ENCODE measurements at regions not wholly inside any gene's neighbourhood (a gene's known extent, or its start where the extent isn't known, plus 50 kb on each side); places are given as distances from the start of the nearest gene placed in this dataset.

GRCh38 chr4:107253579-107254068, 217.5 kb upstream of the DKK2 start:
- Mint-ChIP-seq H3K27me3 (peaks cover 0 to 10% of the 10 kb centered on the region in 2 donors), H3K4me1 (no peaks in the 10 kb centered on the region), H3K27ac (no peak overlapping the region), H3K36me3 (no peaks in the 10 kb centered on the region), H3K4me3 (no peak overlapping the region), H3K9me3 (no peaks in the 10 kb centered on the region)
- ATAC-seq (replicated peaks in 1 of 4) (no peak), DNase-seq (no peak)
- WGBS (ENCODE audit: insufficient coverage) = no CpG with 5 or more reads among the region's 3 CpGs
- Histone ChIP-seq H3K27ac (ENCODE audit: low read length) (no peak overlapping the region), H3K4me3 (ENCODE audit: control insufficient read depth in 1 of 2, extremely low read depth in 1 of 2, low read length in 1 of 2) (no peak overlapping the region), H3K27me3 (replicated peaks in 1 of 2; ENCODE audit: control insufficient read depth in 2 of 2, extremely low read depth in 1 of 2, insufficient read depth in 2 of 2, low read length in 1 of 2) (no peaks in the 10 kb centered on the region), H3K4me1 (ENCODE audit: control insufficient read depth in 1 of 2, extremely low read depth in 1 of 2, insufficient read depth in 2 of 2, low read length in 2 of 2) (no peaks in the 10 kb centered on the region), H3K9me3 (no peaks in the 10 kb centered on the region), H3K36me3 (ENCODE audit: control insufficient read depth in 2 of 2, extremely low read depth in 1 of 2, insufficient read depth in 1 of 2, low read length in 1 of 2) (no peaks in the 10 kb centered on the region)
- POLR2A ChIA-PET = no interaction called here
- CTCF ChIA-PET = no interaction called here

GRCh38 chr4:107253090-107253489, 217.0 kb upstream of the DKK2 start:
- Histone ChIP-seq H3K27me3 (replicated peaks in 1 of 2; ENCODE audit: control insufficient read depth in 2 of 2, extremely low read depth in 1 of 2, insufficient read depth in 2 of 2, low read length in 1 of 2) (no peaks in the 10 kb centered on the region), H3K36me3 (ENCODE audit: control insufficient read depth in 2 of 2, extremely low read depth in 1 of 2, insufficient read depth in 1 of 2, low read length in 1 of 2) (no peaks in the 10 kb centered on the region), H3K4me3 (ENCODE audit: control insufficient read depth in 1 of 2, extremely low read depth in 1 of 2, low read length in 1 of 2) (no peak overlapping the region), H3K4me1 (ENCODE audit: control insufficient read depth in 1 of 2, extremely low read depth in 1 of 2, insufficient read depth in 2 of 2, low read length in 2 of 2) (no peaks in the 10 kb centered on the region), H3K9me3 (no peaks in the 10 kb centered on the region), H3K27ac (ENCODE audit: low read length) (no peak overlapping the region)
- Mint-ChIP-seq H3K27ac (no peak overlapping the region), H3K4me1 (no peaks in the 10 kb centered on the region), H3K27me3 (peaks cover 0 to 6% of the 10 kb centered on the region in 2 donors), H3K4me3 (no peak overlapping the region), H3K9me3 (no peaks in the 10 kb centered on the region), H3K36me3 (no peaks in the 10 kb centered on the region)
- ChIA-PET CTCF (no interaction called here), POLR2A (no interaction called here)
- WGBS (ENCODE audit: insufficient coverage) = 37% methylated on average over 2 of the region's 4 CpGs
- DNase-seq = no peak
- ATAC-seq (replicated peaks in 1 of 4) = no peak

- Histone ChIP-seq H3K9me3 (no peaks in the 10 kb centered on the region), H3K4me1 (ENCODE audit: control insufficient read depth in 1 of 2, extremely low read depth in 1 of 2, insufficient read depth in 2 of 2, low read length in 2 of 2) (no peaks in the 10 kb centered on the region), H3K36me3 (ENCODE audit: control insufficient read depth in 2 of 2, extremely low read depth in 1 of 2, insufficient read depth in 1 of 2, low read length in 1 of 2) (no peaks in the 10 kb centered on the region), H3K27me3 (replicated peaks in 1 of 2; ENCODE audit: control insufficient read depth in 2 of 2, extremely low read depth in 1 of 2, insufficient read depth in 2 of 2, low read length in 1 of 2) (no peaks in the 10 kb centered on the region), H3K27ac (ENCODE audit: low read length) (no peak overlapping the region), H3K4me3 (ENCODE audit: control insufficient read depth in 1 of 2, extremely low read depth in 1 of 2, low read length in 1 of 2) (no peak overlapping the region)
- H3K9me3 Mint-ChIP-seq = no peaks in the 10 kb centered on the region
- ChIA-PET CTCF (no interaction called here), POLR2A (no interaction called here)
- no peak overlapping the region for H3K27ac Mint-ChIP-seq
- WGBS (ENCODE audit: insufficient coverage) = 85% methylated on average over 2 of the region's 2 CpGs
- H3K4me1 Mint-ChIP-seq = no peaks in the 10 kb centered on the region
- H3K4me3 Mint-ChIP-seq = no peak overlapping the region
- DNase-seq = no peak
- ATAC-seq (replicated peaks in 1 of 4) = no peak
- H3K36me3 Mint-ChIP-seq = no peaks in the 10 kb centered on the region
- peaks cover 0 to 6% of the 10 kb centered on the region in 2 donors for H3K27me3 Mint-ChIP-seq
These were observed 216.5 kb upstream of the DKK2 start for GRCh38 chr4:107252571-107252970.

GRCh38 chr4:107248571-107248970, 212.5 kb upstream of the DKK2 start:
- no peak for ATAC-seq (replicated peaks in 1 of 4)
- WGBS (ENCODE audit: insufficient coverage) = no CpG with 5 or more reads among the region's 3 CpGs
- POLR2A ChIA-PET = no interaction called here

GRCh38 chr4:107247738-107248137, 211.6 kb upstream of the DKK2 start:
- DNase-seq (no peak), ATAC-seq (replicated peaks in 1 of 4) (no peak)
- H3K27ac ChIP-seq (ENCODE audit: low read length) = no peak overlapping the region
- WGBS (ENCODE audit: insufficient coverage) = 33% methylated on average over 1 of the region's 1 CpG
- H3K4me1 ChIP-seq (ENCODE audit: control insufficient read depth in 1 of 2, extremely low read depth in 1 of 2, insufficient read depth in 2 of 2, low read length in 2 of 2) = no peaks in the 10 kb centered on the region
- ChIA-PET POLR2A (interaction anchor here (0.5 to 0.6 kb wide), 2 partner anchors 12 to 1335 kb away, joined by 3 read pairs; no protein-coding TSS in a partner anchor), CTCF (no interaction called here)
- H3K4me3 Mint-ChIP-seq = no peak overlapping the region
- H3K4me3 ChIP-seq (ENCODE audit: control insufficient read depth in 1 of 2, extremely low read depth in 1 of 2, low read length in 1 of 2) = no peak overlapping the region
- H3K4me1 Mint-ChIP-seq = no peaks in the 10 kb centered on the region
- H3K36me3 ChIP-seq (ENCODE audit: control insufficient read depth in 2 of 2, extremely low read depth in 1 of 2, insufficient read depth in 1 of 2, low read length in 1 of 2) = no peaks in the 10 kb centered on the region
- H3K36me3 Mint-ChIP-seq = no peaks in the 10 kb centered on the region
- H3K27me3 Mint-ChIP-seq = peaks cover 0 to 6% of the 10 kb centered on the region in 2 donors
- no peaks in the 10 kb centered on the region for H3K9me3 ChIP-seq
- no peaks in the 10 kb centered on the region for H3K9me3 Mint-ChIP-seq
- peaks cover 0 to 2% of the 10 kb centered on the region in 2 experiments for H3K27me3 ChIP-seq (replicated peaks in 1 of 2; ENCODE audit: control insufficient read depth in 2 of 2, extremely low read depth in 1 of 2, insufficient read depth in 2 of 2, low read length in 1 of 2)
- no peak overlapping the region for H3K27ac Mint-ChIP-seq

More at GRCh38 chr4:107248571-107248970, 212.5 kb upstream of the DKK2 start:
- no peaks in the 10 kb centered on the region for H3K9me3 ChIP-seq
- DNase-seq = no peak
- no peaks in the 10 kb centered on the region for H3K36me3 ChIP-seq (ENCODE audit: control insufficient read depth in 2 of 2, extremely low read depth in 1 of 2, insufficient read depth in 1 of 2, low read length in 1 of 2)
- no peak overlapping the region for H3K4me3 ChIP-seq (ENCODE audit: control insufficient read depth in 1 of 2, extremely low read depth in 1 of 2, low read length in 1 of 2)
- Mint-ChIP-seq H3K4me1 (no peaks in the 10 kb centered on the region), H3K4me3 (no peak overlapping the region), H3K27me3 (peaks cover 0 to 6% of the 10 kb centered on the region in 2 donors), H3K36me3 (no peaks in the 10 kb centered on the region), H3K27ac (no peak overlapping the region), H3K9me3 (no peaks in the 10 kb centered on the region)
- CTCF ChIA-PET = no interaction called here
- no peak overlapping the region for H3K27ac ChIP-seq (ENCODE audit: low read length)
- H3K27me3 ChIP-seq (replicated peaks in 1 of 2; ENCODE audit: control insufficient read depth in 2 of 2, extremely low read depth in 1 of 2, insufficient read depth in 2 of 2, low read length in 1 of 2) = no peaks in the 10 kb centered on the region
- H3K4me1 ChIP-seq (ENCODE audit: control insufficient read depth in 1 of 2, extremely low read depth in 1 of 2, insufficient read depth in 2 of 2, low read length in 2 of 2) = no peaks in the 10 kb centered on the region

GRCh38 chr4:107246761-107247160, 210.6 kb upstream of the DKK2 start:
- H3K9me3 ChIP-seq = no peaks in the 10 kb centered on the region
- Mint-ChIP-seq H3K27me3 (peaks cover 0 to 6% of the 10 kb centered on the region in 2 donors), H3K36me3 (no peaks in the 10 kb centered on the region), H3K27ac (no peak overlapping the region), H3K9me3 (no peaks in the 10 kb centered on the region), H3K4me1 (no peaks in the 10 kb centered on the region), H3K4me3 (no peak overlapping the region)
- no peak overlapping the region for H3K27ac ChIP-seq (ENCODE audit: low read length)
- H3K4me1 ChIP-seq (ENCODE audit: control insufficient read depth in 1 of 2, extremely low read depth in 1 of 2, insufficient read depth in 2 of 2, low read length in 2 of 2) = no peaks in the 10 kb centered on the region
- no CpG with 5 or more reads among the region's 1 CpG for WGBS (ENCODE audit: insufficient coverage)
- ATAC-seq (replicated peaks in 1 of 4) (no peak), DNase-seq (no peak)
- H3K4me3 ChIP-seq (ENCODE audit: control insufficient read depth in 1 of 2, extremely low read depth in 1 of 2, low read length in 1 of 2) = no peak overlapping the region
- no peaks in the 10 kb centered on the region for H3K36me3 ChIP-seq (ENCODE audit: control insufficient read depth in 2 of 2, extremely low read depth in 1 of 2, insufficient read depth in 1 of 2, low read length in 1 of 2)
- ChIA-PET POLR2A (interaction anchor here (0.6 kb wide), 2 partner anchors 27 to 589 kb away, joined by 3 to 4 read pairs; no protein-coding TSS in a partner anchor), CTCF (no interaction called here)
- peaks cover 0 to 2% of the 10 kb centered on the region in 2 experiments for H3K27me3 ChIP-seq (replicated peaks in 1 of 2; ENCODE audit: control insufficient read depth in 2 of 2, extremely low read depth in 1 of 2, insufficient read depth in 2 of 2, low read length in 1 of 2)

Data from T-cell (primary cell).